Parathyroid adenoma (tissue), 2 donors: ENCODE measurements at regions not wholly inside any gene's neighbourhood (a gene's known extent, or its start where the extent isn't known, plus 50 kb on each side); places are given as distances from the start of the nearest gene placed in this dataset.
A peak's percentile ranks its signal among the peaks of the same experiment; 100 is the strongest.

Experiments used
- H2AFZ ChIP-seq: fragments of 300-600 bp; sonication (generic); one replicate; pipeline ENCODE4 v1.7.0; 2017; ENCODE audit warnings: antibody characterized with exemption, mild to moderate bottlenecking
- H3K27ac ChIP-seq: fragments of 300-600 bp; sonication (generic); one replicate; pipeline ENCODE4 v1.7.0; 2017
- H3K27me3 ChIP-seq: fragments of 300-600 bp; sonication (generic); one replicate; pipeline ENCODE4 v1.7.0; 2017; ENCODE audit warnings: low read length; ENCODE audit not compliant: control insufficient read depth, insufficient read depth
- H3K36me3 ChIP-seq: fragments of 300-600 bp; sonication (generic); one replicate; pipeline ENCODE4 v1.7.0; 2017; ENCODE audit warnings: low read length; ENCODE audit not compliant: control insufficient read depth, insufficient read depth
- H3K4me1 ChIP-seq: fragments of 300-600 bp; sonication (generic); one replicate; pipeline ENCODE4 v1.7.0; 2017; ENCODE audit warnings: control low read depth
- H3K4me2 ChIP-seq: fragments of 300-600 bp; sonication (generic); one replicate; pipeline ENCODE4 v1.7.0; 2017; ENCODE audit warnings: low read length
- H3K4me3 ChIP-seq: fragments of 300-600 bp; sonication (generic); one replicate; pipeline ENCODE4 v1.7.0; 2017; ENCODE audit warnings: low read depth, low read length
- H3K79me2 ChIP-seq: fragments of 300-600 bp; sonication (generic); one replicate; pipeline ENCODE4 v1.7.0; 2017; ENCODE audit warnings: control low read depth
- H3K9ac ChIP-seq: fragments of 300-600 bp; sonication (generic); one replicate; pipeline ENCODE4 v1.7.0; 2017; ENCODE audit warnings: mild to moderate bottlenecking
- H3K9me3 ChIP-seq: fragments of 300-600 bp; sonication (generic); one replicate; pipeline ENCODE4 v1.7.0; 2017; ENCODE audit warnings: low read length; ENCODE audit not compliant: control insufficient read depth
- TF ChIP-seq, protein P1 (sequence below): fragments of 300-600 bp; sonication (generic); IDR thresholded peaks from one replicate; pipeline ENCODE4 v1.7.0; 2017; ENCODE audit warnings: antibody characterized with exemption, mild to moderate bottlenecking
- donor health status: primary hyperparathyroidism.

DNA sequence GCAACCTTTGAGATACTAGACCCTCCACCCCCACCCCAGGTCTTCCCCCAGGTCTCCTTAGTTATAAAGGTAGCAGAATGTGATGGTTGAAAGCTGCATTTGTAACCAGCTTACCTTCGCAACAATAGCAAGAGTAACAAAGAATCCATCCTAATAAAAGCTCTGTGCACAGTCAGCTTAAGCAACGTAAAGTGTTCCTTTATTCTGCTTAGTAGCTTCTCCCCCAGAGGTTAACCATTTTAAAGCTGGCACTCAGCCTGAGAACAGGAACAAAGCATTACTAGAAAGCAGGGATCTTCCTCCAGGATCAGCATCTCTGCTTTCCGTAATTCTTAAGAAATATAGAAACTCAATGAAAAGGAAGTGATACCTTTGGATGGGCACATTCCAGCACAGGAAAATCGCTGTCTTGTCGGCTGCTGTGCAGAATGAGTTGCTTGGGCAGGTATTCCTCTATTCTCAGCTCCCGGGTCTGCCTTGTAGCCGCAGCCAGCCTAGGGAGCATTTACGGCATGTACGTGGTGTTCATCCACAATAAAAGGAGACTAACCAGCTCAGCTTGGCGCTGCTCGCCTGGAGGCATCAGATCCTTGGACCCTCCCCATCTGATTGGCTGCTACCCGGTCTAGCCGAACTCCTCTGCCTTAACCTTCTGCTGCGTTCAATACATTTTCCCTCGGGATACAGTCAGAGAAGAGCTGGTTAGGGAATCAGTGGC, 113.0 kb upstream of the TLR3 start:
- TF ChIP-seq, protein P1, sequence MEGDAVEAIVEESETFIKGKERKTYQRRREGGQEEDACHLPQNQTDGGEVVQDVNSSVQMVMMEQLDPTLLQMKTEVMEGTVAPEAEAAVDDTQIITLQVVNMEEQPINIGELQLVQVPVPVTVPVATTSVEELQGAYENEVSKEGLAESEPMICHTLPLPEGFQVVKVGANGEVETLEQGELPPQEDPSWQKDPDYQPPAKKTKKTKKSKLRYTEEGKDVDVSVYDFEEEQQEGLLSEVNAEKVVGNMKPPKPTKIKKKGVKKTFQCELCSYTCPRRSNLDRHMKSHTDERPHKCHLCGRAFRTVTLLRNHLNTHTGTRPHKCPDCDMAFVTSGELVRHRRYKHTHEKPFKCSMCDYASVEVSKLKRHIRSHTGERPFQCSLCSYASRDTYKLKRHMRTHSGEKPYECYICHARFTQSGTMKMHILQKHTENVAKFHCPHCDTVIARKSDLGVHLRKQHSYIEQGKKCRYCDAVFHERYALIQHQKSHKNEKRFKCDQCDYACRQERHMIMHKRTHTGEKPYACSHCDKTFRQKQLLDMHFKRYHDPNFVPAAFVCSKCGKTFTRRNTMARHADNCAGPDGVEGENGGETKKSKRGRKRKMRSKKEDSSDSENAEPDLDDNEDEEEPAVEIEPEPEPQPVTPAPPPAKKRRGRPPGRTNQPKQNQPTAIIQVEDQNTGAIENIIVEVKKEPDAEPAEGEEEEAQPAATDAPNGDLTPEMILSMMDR, result no peak
- Histone ChIP-seq H3K4me1 (no peaks in the 10 kb centered on the region), H3K4me2 (no peak overlapping the region), H3K9me3 (no peaks in the 10 kb centered on the region), H3K27ac (no peak overlapping the region), H3K9ac (no peak overlapping the region), H3K27me3 (no peaks in the 10 kb centered on the region), H3K79me2 (no peaks in the 10 kb centered on the region), H3K4me3 (no peak overlapping the region), H3K36me3 (no peaks in the 10 kb centered on the region), H2AFZ (no peak overlapping the region)

DNA sequence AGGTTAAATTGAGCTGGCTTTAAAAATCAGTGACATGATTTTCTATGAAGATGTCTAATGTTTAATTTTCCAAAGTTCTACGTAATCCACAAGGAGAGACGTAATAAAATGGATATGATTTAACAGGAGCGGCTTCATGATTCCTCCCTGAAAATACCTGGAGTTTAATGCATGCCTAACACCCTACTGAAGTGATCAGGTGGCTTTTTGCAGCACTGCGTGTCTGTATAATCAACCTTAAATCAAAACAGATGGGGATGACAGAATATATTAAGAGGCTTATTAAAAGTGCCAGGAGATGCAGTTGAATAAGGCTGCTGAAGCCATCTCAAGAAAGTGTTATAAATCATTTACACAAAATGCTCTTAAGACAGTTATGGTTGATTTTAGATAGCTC, 112.4 kb upstream of the TLR3 start:
- H3K9ac ChIP-seq, result no peak overlapping the region
- H3K4me3 ChIP-seq, result no peak overlapping the region
- H3K36me3 ChIP-seq, result no peaks in the 10 kb centered on the region
- H3K4me2 ChIP-seq, result no peak overlapping the region
- H3K27me3 ChIP-seq, result no peaks in the 10 kb centered on the region
- no peak overlapping the region for H2AFZ ChIP-seq
- H3K9me3 ChIP-seq, result no peaks in the 10 kb centered on the region
- no peak overlapping the region for H3K27ac ChIP-seq
- no peaks in the 10 kb centered on the region for H3K4me1 ChIP-seq
- TF ChIP-seq, protein P1, result no peak
- H3K79me2 ChIP-seq, result no peaks in the 10 kb centered on the region

DNA sequence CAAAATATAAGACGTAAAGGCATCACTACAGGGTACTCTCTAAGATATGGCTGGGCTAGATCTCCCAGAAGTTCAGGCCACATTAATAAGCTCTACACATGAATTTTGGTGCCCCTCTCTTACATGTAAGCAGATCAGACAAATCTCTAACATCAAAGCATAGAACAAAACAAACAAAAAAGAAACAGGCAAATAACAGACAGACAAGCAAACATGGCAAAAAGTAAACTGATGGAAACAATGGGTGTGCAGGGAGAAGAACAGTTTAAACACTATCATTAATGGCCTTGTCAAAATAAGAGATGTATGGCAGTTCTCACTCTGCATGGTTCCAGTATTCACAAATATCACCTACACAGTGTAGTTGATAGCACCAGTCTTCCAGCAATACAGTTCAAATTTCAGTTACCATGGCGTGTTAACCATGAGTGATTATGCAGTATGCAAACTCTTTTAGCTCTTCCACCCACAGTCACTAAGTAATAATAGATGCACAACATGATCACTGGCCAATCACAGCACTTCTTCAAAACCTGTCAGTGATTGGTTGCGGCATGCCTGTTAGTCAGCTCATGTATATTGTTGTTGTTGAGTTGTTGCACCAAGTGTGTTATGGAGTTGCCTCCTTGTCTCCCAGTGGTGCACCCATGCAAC, 110.7 kb upstream of the TLR3 start:
- Histone ChIP-seq H3K9me3 (no peaks in the 10 kb centered on the region), H3K4me3 (no peak overlapping the region), H3K4me2 (no peak overlapping the region), H3K79me2 (no peaks in the 10 kb centered on the region), H3K27me3 (no peaks in the 10 kb centered on the region), H3K9ac (no peak overlapping the region), H3K27ac (no peak overlapping the region), H3K36me3 (no peaks in the 10 kb centered on the region), H2AFZ (no peak overlapping the region), H3K4me1 (no peaks in the 10 kb centered on the region)
- TF ChIP-seq, protein P1, result no peak

DNA sequence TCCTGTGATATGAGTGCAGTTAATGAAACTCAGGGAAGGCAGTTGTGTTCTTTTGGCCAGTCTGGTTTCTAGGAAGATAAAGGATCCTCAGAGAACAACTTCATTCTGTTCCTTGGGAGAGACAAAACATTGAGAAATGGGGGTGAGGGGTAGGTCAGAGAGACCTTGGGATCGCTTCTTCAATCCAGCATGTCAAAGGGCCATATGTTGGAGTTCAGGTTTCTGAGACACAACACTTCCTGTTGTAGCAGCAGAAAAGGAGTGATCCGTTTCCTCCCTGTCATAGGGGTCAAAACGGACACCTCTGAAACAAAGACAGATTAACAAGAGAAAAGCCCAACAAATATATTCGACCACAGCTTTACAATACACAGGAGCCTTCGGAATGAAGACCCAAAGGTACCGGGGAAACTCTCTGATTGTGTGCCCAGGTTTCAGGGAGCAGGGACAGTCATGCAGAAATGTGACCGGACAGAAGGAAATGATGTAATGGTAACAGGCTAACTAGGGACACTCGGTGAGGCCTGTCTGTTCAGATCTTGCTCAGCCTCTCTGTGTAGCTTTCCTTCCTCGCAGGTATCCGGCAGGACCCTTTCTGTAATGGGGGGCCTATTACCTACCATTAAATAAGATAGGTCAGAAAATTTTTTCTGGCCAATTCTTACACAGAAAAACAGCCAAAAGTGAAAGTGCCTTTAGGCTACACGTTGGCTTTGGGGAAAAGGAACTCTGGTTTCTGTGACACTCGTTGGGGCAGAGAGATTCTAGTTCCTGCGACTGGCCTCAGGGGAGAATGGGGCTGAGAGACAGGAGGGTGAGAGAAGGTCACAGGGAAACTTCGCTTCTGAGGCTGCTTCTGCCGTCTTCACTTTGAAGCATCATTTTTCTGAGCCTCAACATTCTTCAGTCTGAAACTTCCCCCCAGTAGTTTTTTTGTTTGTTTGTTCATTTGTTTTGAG, 103.3 kb upstream of the TLR3 start:
- H2AFZ ChIP-seq, result no peak overlapping the region
- H3K4me1 ChIP-seq, result no peaks in the 10 kb centered on the region
- H3K4me3 ChIP-seq, result no peak overlapping the region
- H3K27ac ChIP-seq, result peak overlapping the region; percentile 44
- no peak overlapping the region for H3K9ac ChIP-seq
- H3K79me2 ChIP-seq, result no peaks in the 10 kb centered on the region
- no peaks in the 10 kb centered on the region for H3K27me3 ChIP-seq
- H3K9me3 ChIP-seq, result no peaks in the 10 kb centered on the region
- no peaks in the 10 kb centered on the region for H3K36me3 ChIP-seq
- no peak overlapping the region for H3K4me2 ChIP-seq
- TF ChIP-seq, protein P1, result no peak
